Progenitor cell of endocrine pancreas (in vitro differentiated cells): ENCODE measurements at regions not wholly inside any gene's neighbourhood (a gene's known extent, or its start where the extent isn't known, plus 50 kb on each side); places are given as distances from the start of the nearest gene placed in this dataset.

Experiments used
- DNase-seq: peaks from one replicate; pipeline ENCODE4 v3.0.0; 2021; ENCODE audit warnings: low spot score; ENCODE audit not compliant: unreplicated experiment
- H3K27ac Mint-ChIP-seq: 2 replicates; pipeline ENCODE4 v1.8.0; 2021; ENCODE audit warnings: mild to moderate bottlenecking, moderate library complexity, mixed read lengths
- H3K27me3 Mint-ChIP-seq: 2 replicates; pipeline ENCODE4 v1.8.0; 2021; ENCODE audit warnings: mixed read lengths
- H3K36me3 Mint-ChIP-seq: 2 replicates; pipeline ENCODE4 v1.8.0; 2022; ENCODE audit warnings: mixed read lengths; ENCODE audit not compliant: insufficient read depth
- H3K4me1 Mint-ChIP-seq: 2 replicates; pipeline ENCODE4 v1.8.0; 2021; ENCODE audit warnings: low read depth, mixed read lengths
- H3K4me3 Mint-ChIP-seq: 2 replicates; pipeline ENCODE4 v1.8.0; 2021; ENCODE audit warnings: low read depth, mild to moderate bottlenecking, moderate library complexity, mixed read lengths
- H3K9me3 Mint-ChIP-seq: 2 replicates; pipeline ENCODE4 v1.8.0; 2021; ENCODE audit warnings: low read depth, mixed read lengths
- CTCF ChIP-seq: fragments of 200-600 bp; sonication (generic); IDR thresholded peaks from one replicate; pipeline ENCODE4 v1.5.0; 2021; ENCODE audit warnings: antibody characterized with exemption, mild to moderate bottlenecking; ENCODE audit not compliant: unreplicated experiment

- no peaks in the 10 kb centered on the region for H3K9me3 Mint-ChIP-seq
- H3K27me3 Mint-ChIP-seq, result no peaks in the 10 kb centered on the region
- H3K27ac Mint-ChIP-seq, result no peak overlapping the region
- no peak for DNase-seq
- H3K36me3 Mint-ChIP-seq, result no peaks in the 10 kb centered on the region
- TF ChIP-seq CTCF, result no peak
- no peaks in the 10 kb centered on the region for H3K4me1 Mint-ChIP-seq
- no peak overlapping the region for H3K4me3 Mint-ChIP-seq
These were observed 55.8 kb downstream of the KCNE4 start for GRCh38 chr2:223107825-223108224.

GRCh38 chr2:223108351-223109050 is 56.5 kb downstream of the KCNE4 start:
- no peak overlapping the region for H3K4me3 Mint-ChIP-seq
- no peak for DNase-seq
- no peaks in the 10 kb centered on the region for H3K36me3 Mint-ChIP-seq
- no peaks in the 10 kb centered on the region for H3K4me1 Mint-ChIP-seq
- H3K9me3 Mint-ChIP-seq, result no peaks in the 10 kb centered on the region
- no peaks in the 10 kb centered on the region for H3K27me3 Mint-ChIP-seq
- no peak for TF ChIP-seq CTCF
- no peak overlapping the region for H3K27ac Mint-ChIP-seq

- H3K36me3 Mint-ChIP-seq, result no peaks in the 10 kb centered on the region
- no peak for TF ChIP-seq CTCF
These were observed 57.4 kb downstream of the KCNE4 start for GRCh38 chr2:223109341-223109740.

GRCh38 chr2:223113161-223113560 is 61.2 kb downstream of the KCNE4 start:
- TF ChIP-seq CTCF, result no peak
- DNase-seq, result no peak
- Mint-ChIP-seq H3K36me3 (no peaks in the 10 kb centered on the region), H3K27me3 (peaks cover 5% of the 10 kb centered on the region), H3K4me3 (no peak overlapping the region), H3K9me3 (no peaks in the 10 kb centered on the region), H3K4me1 (no peaks in the 10 kb centered on the region), H3K27ac (no peak overlapping the region)

More at GRCh38 chr2:223109341-223109740, 57.4 kb downstream of the KCNE4 start:
- DNase-seq, result no peak
- Mint-ChIP-seq H3K27ac (no peak overlapping the region), H3K9me3 (no peaks in the 10 kb centered on the region), H3K4me3 (no peak overlapping the region), H3K27me3 (no peaks in the 10 kb centered on the region), H3K4me1 (no peaks in the 10 kb centered on the region)

GRCh38 chr2:223114170-223114569 is 62.2 kb downstream of the KCNE4 start:
- H3K27ac Mint-ChIP-seq, result no peak overlapping the region
- H3K9me3 Mint-ChIP-seq, result no peaks in the 10 kb centered on the region
- H3K4me3 Mint-ChIP-seq, result no peak overlapping the region
- no peaks in the 10 kb centered on the region for H3K4me1 Mint-ChIP-seq
- H3K27me3 Mint-ChIP-seq, result peaks cover 5% of the 10 kb centered on the region
- no peak for TF ChIP-seq CTCF
- no peaks in the 10 kb centered on the region for H3K36me3 Mint-ChIP-seq
- DNase-seq, result no peak
